ENCODE measurements at regions not wholly inside any gene's neighbourhood (a gene's known extent, or its start where the extent isn't known, plus 50 kb on each side); places are given as distances from the start of the nearest gene placed in this dataset.
"Not testable (repeated sequence)": the region's sequence is repeated elsewhere in the genome, so short reads cannot be mapped to it uniquely, and the experiment has no call there.

DNA sequence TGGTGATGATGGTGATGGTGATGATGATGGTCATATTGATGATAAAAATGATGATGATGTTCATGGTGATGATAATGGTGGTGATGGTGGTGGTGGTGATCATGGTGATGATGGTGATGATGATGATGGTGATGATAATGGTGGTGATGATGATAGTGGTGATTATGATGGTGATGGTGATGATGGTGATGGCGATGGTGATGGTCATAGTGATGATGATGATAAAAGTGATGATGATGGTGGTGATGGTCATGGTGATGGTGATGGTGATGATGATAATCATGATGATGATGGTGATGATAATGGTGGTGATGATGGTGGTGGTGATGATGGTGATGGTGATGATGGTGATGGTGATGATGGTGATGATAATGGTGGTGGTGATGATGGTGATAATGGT, 478.7 kb downstream of the TYW1 start:
- no peak for DNase-seq (ENCODE audit: low read depth)

DNA sequence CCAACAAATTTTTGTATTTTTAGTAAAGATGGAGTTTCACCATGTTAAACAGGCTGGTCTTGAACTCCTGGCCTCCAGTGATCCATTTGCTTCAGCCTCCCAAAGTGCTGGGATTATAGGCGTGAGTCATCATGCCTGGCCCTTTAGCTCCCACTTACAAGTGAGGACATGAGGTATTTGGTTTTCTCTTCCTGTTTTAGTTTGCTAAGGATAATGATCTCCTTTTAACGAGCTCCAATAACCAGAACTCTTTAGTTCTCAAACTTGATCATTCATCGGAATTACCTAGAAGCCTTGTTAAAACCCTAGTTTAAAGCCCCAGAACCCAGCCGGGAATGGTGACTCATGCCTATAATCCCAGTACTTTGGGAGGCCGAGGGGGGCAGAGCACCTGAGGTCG, 481.4 kb downstream of the TYW1 start:
- no peak for DNase-seq (ENCODE audit: low read depth)

DNA sequence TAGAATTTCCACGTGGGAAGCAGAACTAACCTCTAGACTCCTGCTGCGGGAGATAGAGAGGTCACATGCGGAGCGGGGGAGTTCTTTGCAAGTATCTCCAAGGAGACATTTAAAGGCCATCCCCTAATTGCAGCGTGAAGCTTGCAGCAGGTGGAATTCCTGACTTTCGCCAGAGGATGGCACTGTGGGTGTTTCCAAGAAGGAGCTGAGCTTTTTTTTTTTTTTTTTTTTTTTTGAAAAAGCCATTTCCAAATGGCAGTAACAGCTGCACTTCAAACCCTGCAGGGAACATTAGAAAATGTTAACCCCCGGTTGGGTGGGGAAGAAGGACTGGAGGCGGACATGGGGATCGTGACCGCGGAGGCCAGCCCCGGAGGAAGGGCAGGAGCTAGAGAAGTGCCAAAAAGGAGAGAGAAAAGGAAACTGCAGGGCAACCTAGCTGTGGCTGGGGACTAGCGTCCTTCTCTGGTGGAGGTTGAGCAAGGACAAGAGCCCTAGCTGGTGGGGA, 487.7 kb downstream of the TYW1 start:
- no peak for DNase-seq (ENCODE audit: low read depth)

DNA sequence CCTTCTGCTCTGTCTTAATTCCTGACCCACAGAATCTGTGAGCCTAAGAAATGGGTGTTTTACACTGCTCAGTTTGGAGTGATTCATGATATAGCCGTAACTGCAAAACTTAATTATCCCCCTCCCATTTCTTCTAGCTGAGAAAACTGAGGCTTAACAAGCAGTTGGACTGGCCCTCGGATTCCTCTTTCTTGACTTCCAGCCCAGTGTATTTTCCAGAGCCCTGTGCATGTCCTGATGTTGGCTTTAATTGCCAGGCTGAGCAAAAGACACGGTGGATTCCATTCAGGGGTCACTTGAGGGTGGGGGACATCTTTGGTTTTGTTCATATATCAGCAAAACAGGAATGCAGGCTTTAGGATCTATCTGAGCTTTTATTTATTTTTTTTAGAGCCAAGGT, 489.8 kb downstream of the TYW1 start:
- no peak for DNase-seq (ENCODE audit: low read depth)

DNA sequence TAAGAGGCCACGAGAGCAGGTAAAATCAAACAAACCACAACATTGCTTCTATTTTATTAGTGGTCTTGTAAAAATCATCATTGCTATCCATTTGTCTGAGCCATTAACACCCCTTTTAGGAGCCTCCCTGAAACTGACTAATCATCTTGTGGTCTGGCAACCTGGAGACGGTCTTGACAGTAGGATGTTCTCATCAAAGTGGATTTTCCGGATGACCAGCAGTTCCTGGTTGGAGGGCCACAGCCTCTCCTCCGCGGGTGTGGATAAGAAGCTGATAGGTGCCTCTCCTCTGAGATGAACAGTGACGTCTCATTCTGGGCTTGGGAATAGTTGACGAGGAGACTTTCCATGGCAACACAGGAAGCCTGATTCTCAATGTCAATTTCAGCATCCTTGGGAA, 490.7 kb downstream of the TYW1 start:
- DNase-seq (ENCODE audit: low read depth), result no peak

DNA sequence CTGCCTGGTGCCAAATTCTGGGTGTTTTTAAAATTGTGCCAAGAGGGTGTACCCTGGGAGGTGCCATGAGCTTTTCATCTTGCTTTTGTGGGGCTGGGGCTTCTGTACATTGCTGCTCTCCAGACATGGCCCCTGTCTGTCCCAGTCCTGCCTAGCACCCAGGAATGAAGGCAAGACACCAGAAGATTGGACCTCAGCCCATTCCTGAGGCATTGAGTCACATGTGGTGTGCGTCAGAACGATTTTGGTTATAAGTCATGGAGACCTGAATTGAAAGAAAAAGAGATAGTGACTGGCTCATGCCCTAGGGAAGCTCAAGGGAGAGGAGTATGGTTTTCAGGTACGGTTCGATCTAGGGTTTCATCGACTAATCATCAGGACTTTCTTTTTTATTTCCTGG, 493.2 kb downstream of the TYW1 start:
- DNase-seq (ENCODE audit: low read depth), result no peak

DNA sequence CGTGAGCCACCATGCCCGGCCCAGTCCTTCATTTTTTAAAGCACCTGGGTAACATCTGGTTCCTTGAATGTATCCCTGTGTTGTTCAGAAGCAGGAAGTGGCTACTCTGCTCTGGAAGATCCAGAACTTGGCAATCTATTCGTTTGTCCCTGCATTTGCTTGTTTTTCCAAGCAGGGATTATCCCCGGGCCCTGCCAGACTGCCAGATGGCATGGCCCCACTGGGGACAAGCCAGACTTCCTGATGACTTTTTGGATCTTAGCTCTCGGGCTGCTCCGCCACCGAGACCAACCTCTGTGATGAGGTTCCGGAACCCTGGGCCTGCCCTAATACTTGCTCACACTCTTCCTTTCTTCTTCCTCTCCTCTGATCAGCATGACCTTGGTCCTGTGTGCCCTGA, 496.7 kb downstream of the TYW1 start:
- DNase-seq (ENCODE audit: low read depth), result no peak

DNA sequence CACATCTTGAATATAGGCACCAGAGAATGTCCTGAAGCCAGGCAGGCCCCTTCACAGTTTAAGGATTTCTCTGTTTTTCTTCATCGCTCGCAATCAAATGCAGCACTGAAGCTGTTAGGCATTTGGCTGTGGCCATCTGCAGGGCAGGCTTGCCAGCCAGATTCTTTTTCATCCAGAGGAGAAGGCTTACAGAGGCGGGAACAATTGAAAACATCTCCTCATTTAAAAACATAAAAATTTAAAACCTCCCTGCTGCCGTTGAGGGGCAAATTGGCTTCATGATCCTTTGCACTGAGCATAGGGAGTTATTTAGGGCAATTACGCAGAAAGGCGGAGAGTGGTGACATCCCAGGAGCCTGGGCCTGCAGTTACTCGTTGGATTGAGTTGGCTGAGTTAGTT, 500.0 kb downstream of the TYW1 start:
- DNase-seq (ENCODE audit: low read depth), result no peak

DNA sequence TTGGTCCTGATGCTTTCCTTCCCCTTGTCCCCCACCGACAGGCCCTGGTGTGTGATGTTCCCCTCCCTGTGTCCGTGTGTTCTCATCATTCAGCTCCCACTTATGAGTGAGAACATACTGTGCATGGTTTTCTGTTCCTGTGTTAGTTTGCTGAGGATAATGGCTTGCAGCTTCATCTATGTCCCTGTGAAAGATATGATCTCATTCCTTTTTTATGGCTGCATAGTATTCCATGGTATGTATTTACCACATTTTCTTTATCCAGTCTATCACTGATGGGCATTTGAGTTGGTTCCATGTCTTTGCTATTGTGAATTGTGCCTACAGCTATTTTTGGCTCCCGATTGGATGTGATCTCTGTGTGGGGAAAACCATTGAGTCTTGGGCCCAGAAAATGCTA, 501.3 kb downstream of the TYW1 start:
- not testable (repeated sequence) for DNase-seq (ENCODE audit: low read depth)

DNA sequence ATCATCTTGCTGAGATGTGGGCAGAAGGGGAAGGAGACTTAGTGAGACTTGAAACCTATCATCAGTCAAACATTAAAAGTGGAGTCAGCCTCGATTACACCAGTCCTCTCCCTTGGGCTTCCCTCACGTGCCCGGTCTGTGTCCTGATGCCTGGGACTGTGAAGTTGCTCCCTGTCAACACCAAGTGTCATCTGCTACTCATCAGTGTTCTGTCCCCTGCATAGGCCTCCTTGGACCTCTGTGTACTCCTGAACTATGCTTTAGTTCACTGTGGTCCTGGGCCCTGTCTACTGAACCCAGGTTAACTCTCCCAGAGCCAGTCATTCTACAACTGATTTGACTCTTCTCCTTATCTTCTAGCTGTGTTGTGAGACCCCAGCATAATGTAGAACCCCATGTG, 506.3 kb downstream of the TYW1 start:
- no peak for DNase-seq (ENCODE audit: low read depth)

DNA sequence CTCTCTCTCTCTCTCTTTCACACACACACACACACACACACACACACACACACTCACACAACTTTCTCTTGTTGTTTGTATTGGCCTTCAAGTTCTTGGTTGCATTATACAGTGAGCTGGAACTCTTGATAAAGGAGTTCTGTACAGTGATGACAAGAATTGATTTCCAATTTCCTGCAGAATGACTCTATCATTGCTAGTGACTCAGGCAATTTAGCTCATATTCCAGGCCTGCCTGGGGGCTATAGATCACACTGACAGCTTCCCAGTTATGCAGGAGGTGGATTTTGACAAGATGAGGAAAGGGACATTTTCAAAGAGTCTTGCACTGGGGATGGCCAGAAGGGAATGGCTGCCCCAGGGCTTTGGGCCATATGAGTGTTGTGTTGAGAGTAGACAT, 508.8 kb downstream of the TYW1 start:
- DNase-seq (ENCODE audit: low read depth), result no peak

DNA sequence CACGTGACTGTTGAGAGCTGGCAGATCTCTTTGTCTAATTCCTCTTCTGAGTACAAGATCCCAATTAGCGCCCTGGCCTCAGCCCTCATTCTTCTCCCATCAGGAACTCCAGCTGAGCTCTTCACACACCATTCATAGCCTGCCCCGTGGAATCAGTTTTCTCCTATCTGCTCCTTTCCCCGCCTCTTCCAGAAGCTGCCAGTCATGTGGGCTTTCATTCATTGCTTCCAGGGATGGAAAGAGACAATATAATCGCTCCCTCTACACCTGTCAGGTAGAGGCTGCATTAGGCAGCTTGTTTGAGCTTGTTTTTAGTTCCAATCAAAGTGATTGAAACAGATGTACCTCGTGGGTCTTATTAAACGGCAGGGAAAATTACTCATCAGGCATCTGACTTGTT, 515.8 kb downstream of the TYW1 start:
- DNase-seq (ENCODE audit: low read depth), result no peak

DNA sequence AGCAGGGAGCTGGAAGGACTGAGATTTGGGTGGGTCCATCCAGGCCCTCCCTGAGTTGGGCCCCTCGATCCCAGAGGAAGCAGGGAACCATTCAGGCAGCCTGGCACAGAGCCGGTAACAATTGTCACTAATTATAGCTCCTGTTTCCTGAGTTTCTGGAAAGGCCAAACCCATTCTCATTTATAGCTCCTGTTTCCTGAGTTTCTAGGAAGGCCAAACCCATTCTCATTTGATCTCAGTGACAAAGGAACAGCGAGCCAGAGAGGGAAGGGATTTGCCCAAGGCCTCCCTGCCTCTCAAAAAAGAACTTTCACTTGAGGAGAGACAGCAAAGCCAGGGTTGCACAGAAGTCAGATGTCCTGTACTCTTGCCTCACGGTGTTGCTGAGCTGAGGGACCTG, 521.9 kb downstream of the TYW1 start:
- DNase-seq (ENCODE audit: low read depth), result no peak

DNA sequence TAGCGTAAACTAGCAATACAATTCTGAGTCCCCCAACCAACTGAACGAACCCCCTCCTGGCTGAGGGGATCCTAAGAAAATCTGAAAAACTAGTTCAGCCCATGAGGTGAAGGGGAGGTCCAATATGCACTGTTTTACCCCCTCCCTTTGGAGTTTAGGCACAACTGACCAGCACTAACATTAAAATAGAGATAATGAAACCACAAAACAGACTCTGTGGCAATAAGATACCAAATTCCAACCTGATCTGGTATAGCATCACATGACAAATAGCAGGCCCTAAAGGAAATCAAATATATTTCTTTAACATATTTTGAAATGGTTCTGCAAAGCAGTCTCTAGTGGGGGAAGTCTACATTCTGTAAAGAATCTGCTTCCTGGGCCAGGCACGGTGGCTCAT, 522.5 kb downstream of the TYW1 start:
- no peak for DNase-seq (ENCODE audit: low read depth)

DNA sequence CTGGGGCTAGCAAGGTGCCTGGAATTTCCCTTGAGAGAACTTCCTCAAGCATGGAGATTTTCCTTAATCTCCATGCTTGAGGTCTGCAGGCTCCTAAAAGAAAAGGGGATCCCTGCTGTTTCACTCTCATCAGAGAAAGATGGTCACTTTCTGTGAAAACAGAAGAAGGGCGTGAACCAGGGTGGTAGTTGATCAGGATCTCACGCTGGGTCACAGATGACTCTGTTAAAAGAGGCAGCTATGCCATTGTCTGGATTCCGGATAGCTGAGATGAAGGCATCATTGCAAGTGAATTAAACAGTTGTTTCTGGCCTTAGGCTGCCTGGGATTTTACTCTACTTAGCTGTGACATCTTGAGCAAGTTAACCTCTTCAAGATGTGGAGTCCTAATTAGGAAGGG, 525.9 kb downstream of the TYW1 start:
- no peak for DNase-seq (ENCODE audit: low read depth)

DNA sequence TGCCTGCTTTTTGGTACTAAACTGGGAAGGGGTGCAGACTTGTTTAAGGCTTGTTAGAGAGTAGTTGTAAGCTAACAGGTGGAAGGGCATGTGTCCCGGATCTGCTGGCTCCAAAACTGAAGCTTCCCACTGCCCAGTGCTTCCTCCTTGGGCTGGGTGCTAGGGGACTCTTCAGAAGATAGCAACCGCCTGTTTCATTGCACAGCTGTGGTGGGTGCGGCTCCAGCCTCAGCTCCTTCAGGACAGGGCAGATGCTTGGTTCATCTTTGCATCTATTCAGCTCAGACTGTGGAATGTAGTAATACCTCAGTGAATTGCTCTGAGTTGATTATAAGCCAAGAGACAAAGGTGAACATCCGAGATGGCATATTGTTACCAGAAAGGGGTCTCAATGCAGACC, 527.1 kb downstream of the TYW1 start:
- no peak for DNase-seq (ENCODE audit: low read depth)

DNA sequence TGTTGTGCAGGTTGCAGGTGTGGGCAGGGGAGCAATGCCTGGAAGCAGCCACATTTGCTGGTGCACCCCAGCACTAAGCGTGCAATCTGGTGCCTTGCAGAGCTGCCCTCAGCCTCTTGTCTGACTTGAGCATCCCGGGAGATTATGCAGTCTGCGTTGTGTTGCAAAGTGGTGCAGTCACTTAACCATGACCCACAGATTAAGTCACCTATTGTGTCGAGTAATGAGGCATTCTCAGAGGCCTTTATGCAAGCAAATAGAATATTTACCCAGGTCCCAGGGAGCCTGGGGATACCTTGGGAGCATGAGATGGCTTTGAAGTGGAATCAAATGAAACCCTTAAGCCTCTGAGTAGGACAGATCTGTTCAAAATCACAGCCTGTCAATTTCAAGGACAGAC, 529.0 kb downstream of the TYW1 start:
- DNase-seq (ENCODE audit: low read depth), result no peak

DNA sequence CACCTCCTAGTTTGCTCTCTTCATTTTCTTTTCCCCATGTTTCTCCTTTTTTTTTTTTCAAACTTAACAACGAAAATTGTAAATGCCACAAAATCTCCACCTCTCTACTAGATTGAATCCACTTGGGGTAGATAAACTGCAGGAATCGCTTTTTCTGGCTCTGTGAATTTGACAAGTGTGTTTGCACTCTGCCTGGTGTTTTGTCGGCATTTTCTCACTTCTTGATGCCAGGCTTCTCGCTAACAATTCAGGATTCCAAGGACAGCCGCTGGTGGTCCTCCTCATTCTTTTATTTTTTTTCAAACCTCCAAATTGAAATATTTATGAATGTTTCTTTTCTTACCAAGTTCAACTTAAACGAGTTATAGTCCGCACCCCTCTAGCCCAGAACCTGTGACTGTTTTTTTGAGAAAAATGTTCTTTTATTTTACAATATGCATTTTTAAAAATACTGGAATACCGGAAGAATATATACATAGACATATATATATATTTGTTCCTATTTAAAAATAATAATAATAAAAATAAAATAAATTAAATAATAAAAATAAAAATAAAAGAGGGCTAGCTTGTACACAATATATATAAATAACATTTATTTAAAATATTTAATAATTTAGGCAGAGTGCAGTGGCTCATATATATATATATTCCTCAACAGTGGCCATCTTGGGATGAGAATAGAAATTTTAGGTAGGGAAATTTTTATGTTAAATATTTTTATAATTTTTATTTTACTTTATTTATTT, 538.8 kb downstream of the TYW1 start:
- no peak for DNase-seq (ENCODE audit: low read depth)

DNA sequence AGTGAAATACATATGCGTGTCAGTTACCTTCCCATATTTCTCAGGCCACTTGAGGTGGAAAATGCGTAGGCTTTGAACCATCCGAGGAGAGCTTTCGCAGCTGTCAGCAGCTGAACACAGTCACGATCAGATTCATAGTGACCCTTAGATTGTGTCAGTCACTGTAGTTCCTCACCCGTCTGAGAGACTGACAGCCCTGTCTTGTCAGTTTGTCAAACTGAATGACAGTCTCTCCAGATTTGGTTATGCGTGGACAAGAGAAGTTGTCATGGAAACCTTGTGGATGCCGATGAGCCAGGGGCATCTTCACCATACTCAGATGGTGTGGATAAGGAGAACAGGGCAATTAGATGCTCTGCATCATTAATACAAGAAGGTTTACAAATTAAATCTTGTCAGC, 546.3 kb downstream of the TYW1 start:
- no peak for DNase-seq (ENCODE audit: low read depth)

DNA sequence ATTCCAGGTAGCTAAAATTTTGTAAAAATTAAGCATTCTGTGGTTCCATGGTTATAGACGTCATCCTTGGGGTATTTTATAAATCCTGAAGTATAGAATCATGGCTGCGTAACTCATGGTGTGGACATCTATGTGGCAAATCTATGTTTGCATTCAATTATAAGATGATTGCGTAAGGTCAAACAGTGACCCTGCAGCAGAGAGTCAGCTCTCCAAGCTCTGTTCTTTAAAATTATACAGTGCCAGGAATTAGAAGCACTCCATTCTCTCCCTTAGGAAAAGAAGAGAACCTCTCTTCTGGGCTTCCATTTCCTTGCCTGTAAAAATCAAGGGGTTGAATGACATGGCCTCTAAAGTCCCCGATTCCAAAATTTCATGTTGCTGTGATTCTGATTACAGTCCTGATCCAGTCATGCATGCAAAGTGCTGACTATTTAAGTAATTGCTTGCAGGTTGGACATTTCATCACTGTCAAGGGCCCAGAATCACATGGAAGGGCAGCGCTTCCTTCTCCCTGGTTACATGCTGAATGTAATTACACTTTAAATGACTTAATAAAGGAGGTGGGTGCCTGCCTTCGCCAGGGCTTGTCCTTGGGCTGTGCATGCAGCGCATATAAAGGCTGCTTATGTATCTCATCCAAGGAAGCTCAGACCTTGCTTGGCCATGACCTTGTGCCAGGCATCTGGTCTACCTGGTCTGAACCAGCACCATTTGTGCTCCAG, 550.7 kb downstream of the TYW1 start:
- DNase-seq (ENCODE audit: low read depth), result no peak

DNA sequence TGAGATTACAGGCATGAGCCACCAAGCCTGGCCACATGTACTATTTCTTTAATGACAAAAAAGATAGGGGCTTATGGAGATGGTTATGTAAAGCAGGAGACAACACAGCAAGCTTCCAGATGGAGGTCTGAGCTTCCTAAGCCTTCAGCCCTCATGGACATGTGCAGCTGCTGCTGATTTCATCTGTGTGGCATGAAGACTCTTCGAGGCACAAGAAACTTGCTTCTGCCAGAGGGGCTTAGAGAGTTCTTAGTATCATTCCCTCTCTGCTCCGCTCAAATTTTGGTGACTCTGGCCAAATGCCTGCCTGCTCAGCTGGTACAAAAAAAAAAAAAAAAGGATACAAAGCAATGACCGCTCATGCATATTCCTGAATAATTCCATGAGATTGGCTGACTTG, 552.5 kb downstream of the TYW1 start:
- no peak for DNase-seq (ENCODE audit: low read depth)

DNA sequence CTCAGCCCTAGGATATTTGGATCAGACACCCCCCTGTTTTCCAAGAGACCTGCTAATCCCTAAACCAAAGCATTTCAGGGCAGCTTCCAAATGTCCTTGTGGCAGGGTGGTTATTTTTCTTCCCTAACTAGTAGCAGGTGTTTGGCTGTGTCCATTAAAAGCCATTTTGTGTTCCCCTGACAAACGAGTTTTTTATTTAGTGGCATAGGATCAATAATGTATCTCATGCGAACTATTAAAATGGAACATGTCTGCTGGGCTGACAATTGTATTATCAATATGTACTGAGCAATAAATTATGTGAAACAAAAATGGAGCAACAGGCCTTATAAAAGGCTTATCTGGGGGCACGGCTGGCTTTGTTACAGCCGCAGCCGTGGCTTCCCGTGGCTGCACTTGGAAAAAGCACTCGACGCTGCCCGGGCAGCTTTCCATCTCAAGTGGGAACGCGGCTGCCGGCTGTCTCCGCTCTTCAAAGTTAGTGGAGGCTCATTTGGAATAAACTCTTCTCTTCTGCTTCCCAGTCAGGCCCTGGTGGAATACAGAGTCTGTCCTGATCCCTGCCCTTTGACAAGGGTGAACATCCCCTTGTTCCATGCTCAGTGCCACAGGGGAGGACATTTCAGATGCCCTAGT, 554.3 kb downstream of the TYW1 start:
- DNase-seq (ENCODE audit: low read depth), result no peak

DNA sequence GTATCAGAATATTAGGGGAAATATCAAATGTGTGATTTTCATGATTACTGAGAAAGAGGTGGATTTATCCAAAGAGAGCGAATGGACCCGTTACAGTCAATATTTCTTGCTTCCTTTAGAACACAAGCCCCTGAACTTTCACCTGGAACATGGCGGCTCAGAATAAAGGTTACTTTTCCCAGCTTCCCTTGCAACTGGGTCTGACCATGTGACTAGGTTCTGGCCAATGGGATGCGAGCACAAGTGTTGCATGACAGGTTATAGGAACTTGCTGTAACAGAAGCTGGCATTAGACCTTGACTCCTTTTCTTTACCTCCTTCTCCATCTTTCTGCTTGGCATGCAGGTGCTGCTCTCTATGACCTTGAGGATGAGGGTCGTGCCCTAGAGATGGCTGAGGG, 556.1 kb downstream of the TYW1 start:
- no peak for DNase-seq (ENCODE audit: low read depth)
